Kidney glomerular epithelial cell (primary cell): ENCODE measurements at regions not wholly inside any gene's neighbourhood (a gene's known extent, or its start where the extent isn't known, plus 50 kb on each side); places are given as distances from the start of the nearest gene placed in this dataset.

ENCODE experiments used
- DNase-seq: peaks from one replicate; lab custom pipeline; 2025; lab: John Stamatoyannopoulos, UW

GRCh38 chr2:2828774-2829368, 497.8 kb upstream of the MYT1L start:
- no peak for DNase-seq

- no peak for DNase-seq
Observed at GRCh38 chr2:2827761-2828221, 496.7 kb upstream of the MYT1L start.

GRCh38 chr2:2827046-2827636, 496.1 kb upstream of the MYT1L start:
- no peak for DNase-seq

GRCh38 chr2:2826621-2827020, 495.5 kb upstream of the MYT1L start:
- DNase-seq, result no peak

GRCh38 chr2:2826209-2826551, 495.1 kb upstream of the MYT1L start:
- no peak for DNase-seq

GRCh38 chr2:2825516-2826208, 494.6 kb upstream of the MYT1L start:
- DNase-seq, result no peak

- no peak for DNase-seq
Observed at GRCh38 chr2:2825062-2825461, 494.0 kb upstream of the MYT1L start.

GRCh38 chr2:2824588-2824987, 493.5 kb upstream of the MYT1L start:
- no peak for DNase-seq

GRCh38 chr2:2823061-2823753, 492.1 kb upstream of the MYT1L start:
- DNase-seq, result no peak

- no peak for DNase-seq
Observed at GRCh38 chr2:2822143-2822542, 491.1 kb upstream of the MYT1L start.

GRCh38 chr2:2812648-2813047, 481.6 kb upstream of the MYT1L start:
- DNase-seq, result no peak

GRCh38 chr2:2812117-2812516, 481.0 kb upstream of the MYT1L start:
- no peak for DNase-seq

GRCh38 chr2:2810504-2810903, 479.4 kb upstream of the MYT1L start:
- DNase-seq, result no peak

- DNase-seq, result no peak
Observed at GRCh38 chr2:2809771-2810170, 478.7 kb upstream of the MYT1L start.

- DNase-seq, result no peak
Observed at GRCh38 chr2:2808551-2809058, 477.5 kb upstream of the MYT1L start.

- no peak for DNase-seq
Observed at GRCh38 chr2:2806711-2807110, 475.6 kb upstream of the MYT1L start.

- no peak for DNase-seq
Observed at GRCh38 chr2:2805263-2805662, 474.2 kb upstream of the MYT1L start.

GRCh38 chr2:2804528-2804927, 473.5 kb upstream of the MYT1L start:
- DNase-seq, result no peak

GRCh38 chr2:2801458-2801857, 470.4 kb upstream of the MYT1L start:
- no peak for DNase-seq

GRCh38 chr2:2800697-2801096, 469.6 kb upstream of the MYT1L start:
- DNase-seq, result no peak

- no peak for DNase-seq
Observed at GRCh38 chr2:2800001-2800400, 468.9 kb upstream of the MYT1L start.

- DNase-seq, result no peak
Observed at GRCh38 chr2:2799151-2799697, 468.1 kb upstream of the MYT1L start.

- no peak for DNase-seq
Observed at GRCh38 chr2:2798337-2798736, 467.3 kb upstream of the MYT1L start.
